Adipocyte (in vitro differentiated cells): ENCODE measurements at regions not wholly inside any gene's neighbourhood (a gene's known extent, or its start where the extent isn't known, plus 50 kb on each side); places are given as distances from the start of the nearest gene placed in this dataset.

Experiments
- DNase-seq: peaks from one replicate; pipeline ENCODE4 v3.0.0-alpha.2; 2015; ENCODE audit warnings: low read depth
- H3K27me3 ChIP-seq: replicated peaks from 2 replicates; pipeline ENCODE4 v1.7.0; 2013; ENCODE audit warnings: mild to moderate bottlenecking, low read length, moderate library complexity; ENCODE audit not compliant: control insufficient read depth, insufficient read depth
- H3K36me3 ChIP-seq: 2 replicates; pipeline ENCODE4 v1.7.0; 2013; ENCODE audit warnings: low read length, mild to moderate bottlenecking, moderate library complexity; ENCODE audit not compliant: control insufficient read depth, insufficient read depth, severe bottlenecking
- H3K4me1 ChIP-seq: 2 replicates; pipeline ENCODE4 v1.7.0; 2013; ENCODE audit warnings: mild to moderate bottlenecking, low read length, moderate library complexity; ENCODE audit not compliant: control insufficient read depth, insufficient read depth
- H3K4me3 ChIP-seq: 2 replicates; pipeline ENCODE4 v1.7.0; 2013; ENCODE audit warnings: mild to moderate bottlenecking, low read length, moderate library complexity
- H3K9ac ChIP-seq: 2 replicates; pipeline ENCODE4 v1.7.0; 2013; ENCODE audit warnings: mild to moderate bottlenecking, low read length, moderate library complexity
- H3K9me3 ChIP-seq: 2 replicates; pipeline ENCODE4 v1.7.0; 2013; ENCODE audit warnings: mild to moderate bottlenecking, low read length, moderate library complexity; ENCODE audit not compliant: control insufficient read depth

GRCh38 chr6:169851641-169852503 lies 100.5 kb downstream of the ERMARD start:
- Histone ChIP-seq H3K36me3 (no peaks in the 10 kb centered on the region), H3K27me3 (peaks cover 14% of the 10 kb centered on the region), H3K4me1 (no peaks in the 10 kb centered on the region), H3K9me3 (no peaks in the 10 kb centered on the region), H3K9ac (no peak overlapping the region), H3K4me3 (no peak overlapping the region)
- peak; percentile 6 for DNase-seq

GRCh38 chr6:169850746-169851145 lies 99.3 kb downstream of the ERMARD start:
- no peaks in the 10 kb centered on the region for H3K4me1 ChIP-seq
- DNase-seq: no peak
- H3K36me3 ChIP-seq: no peaks in the 10 kb centered on the region

GRCh38 chr6:169850154-169850553 lies 98.7 kb downstream of the ERMARD start:
- no peak for DNase-seq
- no peaks in the 10 kb centered on the region for H3K9me3 ChIP-seq
- H3K36me3 ChIP-seq: no peaks in the 10 kb centered on the region

More at GRCh38 chr6:169850746-169851145, 99.3 kb downstream of the ERMARD start:
- Histone ChIP-seq H3K27me3 (peaks cover 21% of the 10 kb centered on the region), H3K9me3 (no peaks in the 10 kb centered on the region), H3K4me3 (no peak overlapping the region), H3K9ac (no peak overlapping the region)

GRCh38 chr6:169849396-169849795 lies 98.0 kb downstream of the ERMARD start:
- no peak overlapping the region for H3K9ac ChIP-seq
- no peaks in the 10 kb centered on the region for H3K36me3 ChIP-seq
- no peaks in the 10 kb centered on the region for H3K9me3 ChIP-seq
- no peaks in the 10 kb centered on the region for H3K4me1 ChIP-seq
- no peak overlapping the region for H3K4me3 ChIP-seq
- no peak for DNase-seq
- peaks cover 31% of the 10 kb centered on the region for H3K27me3 ChIP-seq

More at GRCh38 chr6:169850154-169850553, 98.7 kb downstream of the ERMARD start:
- H3K4me1 ChIP-seq: no peaks in the 10 kb centered on the region
- H3K9ac ChIP-seq: no peak overlapping the region
- peaks cover 27% of the 10 kb centered on the region for H3K27me3 ChIP-seq
- H3K4me3 ChIP-seq: no peak overlapping the region

GRCh38 chr6:169848946-169849345 lies 97.5 kb downstream of the ERMARD start:
- Histone ChIP-seq H3K36me3 (no peaks in the 10 kb centered on the region), H3K4me3 (no peak overlapping the region), H3K4me1 (no peaks in the 10 kb centered on the region), H3K9me3 (peaks cover under 1% of the 10 kb centered on the region), H3K9ac (no peak overlapping the region), H3K27me3 (peaks cover 34% of the 10 kb centered on the region)
- DNase-seq: no peak

- Histone ChIP-seq H3K27me3 (peaks cover 45% of the 10 kb centered on the region), H3K4me3 (no peak overlapping the region), H3K4me1 (no peaks in the 10 kb centered on the region), H3K36me3 (no peaks in the 10 kb centered on the region), H3K9ac (no peak overlapping the region), H3K9me3 (peaks cover 5% of the 10 kb centered on the region)
- no peak for DNase-seq
Measured at GRCh38 chr6:169847901-169848311, 96.5 kb downstream of the ERMARD start.

- no peak overlapping the region for H3K9ac ChIP-seq
- no peak overlapping the region for H3K4me3 ChIP-seq
- H3K27me3 ChIP-seq: peaks cover 52% of the 10 kb centered on the region
- no peaks in the 10 kb centered on the region for H3K4me1 ChIP-seq
- H3K36me3 ChIP-seq: no peaks in the 10 kb centered on the region
- no peak for DNase-seq
- peaks cover 5% of the 10 kb centered on the region for H3K9me3 ChIP-seq
Measured at GRCh38 chr6:169847141-169847674, 95.8 kb downstream of the ERMARD start.

- Histone ChIP-seq H3K9ac (no peak overlapping the region), H3K4me3 (no peak overlapping the region), H3K9me3 (peaks cover 5% of the 10 kb centered on the region), H3K36me3 (no peaks in the 10 kb centered on the region), H3K27me3 (peaks cover 53% of the 10 kb centered on the region), H3K4me1 (no peaks in the 10 kb centered on the region)
- no peak for DNase-seq
Measured at GRCh38 chr6:169846286-169847056, 95.0 kb downstream of the ERMARD start.

- peaks cover 53% of the 10 kb centered on the region for H3K27me3 ChIP-seq
Measured at GRCh38 chr6:169845426-169846285, 94.2 kb downstream of the ERMARD start.

GRCh38 chr6:169844946-169845345 lies 93.5 kb downstream of the ERMARD start:
- H3K9ac ChIP-seq: no peak overlapping the region
- H3K9me3 ChIP-seq: peaks cover 5% of the 10 kb centered on the region
- H3K4me3 ChIP-seq: no peak overlapping the region
- peaks cover 47% of the 10 kb centered on the region for H3K27me3 ChIP-seq
- no peaks in the 10 kb centered on the region for H3K4me1 ChIP-seq
- no peaks in the 10 kb centered on the region for H3K36me3 ChIP-seq
- no peak for DNase-seq

More at GRCh38 chr6:169845426-169846285, 94.2 kb downstream of the ERMARD start:
- Histone ChIP-seq H3K9ac (no peak overlapping the region), H3K4me3 (no peak overlapping the region), H3K9me3 (peaks cover 5% of the 10 kb centered on the region), H3K36me3 (no peaks in the 10 kb centered on the region), H3K4me1 (no peaks in the 10 kb centered on the region)
- no peak for DNase-seq
